ENCODE measurements at regions not wholly inside any gene's neighbourhood (a gene's known extent, or its start where the extent isn't known, plus 50 kb on each side); places are given as distances from the start of the nearest gene placed in this dataset.

GRCh38 chr12:97924122-97924521 is 461.5 kb downstream of the RMST start:
- DNase-seq (ENCODE audit: low read depth in 2 of 2) = no peak

- no peak for DNase-seq (ENCODE audit: low read depth in 2 of 2)
Observed at GRCh38 chr12:97927977-97928376, 465.4 kb downstream of the RMST start.

GRCh38 chr12:97936165-97936564 is 473.6 kb downstream of the RMST start:
- no peak for DNase-seq (ENCODE audit: low read depth in 2 of 2)

GRCh38 chr12:97938031-97938430 is 475.4 kb downstream of the RMST start:
- DNase-seq (ENCODE audit: low read depth in 2 of 2) = no peak

- no peak for DNase-seq (ENCODE audit: low read depth in 2 of 2)
Observed at GRCh38 chr12:97939156-97939555, 476.6 kb downstream of the RMST start.

- no peak for DNase-seq (ENCODE audit: low read depth in 2 of 2)
Observed at GRCh38 chr12:97940105-97940504, 477.5 kb downstream of the RMST start.

GRCh38 chr12:97940629-97941028 is 478.0 kb downstream of the RMST start:
- no peak for DNase-seq (ENCODE audit: low read depth in 2 of 2)

GRCh38 chr12:97941686-97942354 is 479.2 kb downstream of the RMST start:
- no peak for DNase-seq (ENCODE audit: low read depth in 2 of 2)

GRCh38 chr12:97943359-97943758 is 480.8 kb downstream of the RMST start:
- DNase-seq (ENCODE audit: low read depth in 2 of 2) = no peak

- no peak for DNase-seq (ENCODE audit: low read depth in 2 of 2)
Observed at GRCh38 chr12:97944576-97944975, 482.0 kb downstream of the RMST start.

- no peak for DNase-seq (ENCODE audit: low read depth in 2 of 2)
Observed at GRCh38 chr12:97946701-97947100, 484.1 kb downstream of the RMST start.

- no peak for DNase-seq (ENCODE audit: low read depth in 2 of 2)
Observed at GRCh38 chr12:97948591-97948990, 486.0 kb downstream of the RMST start.

GRCh38 chr12:97951239-97951638 is 488.6 kb downstream of the RMST start:
- no peak for DNase-seq (ENCODE audit: low read depth in 2 of 2)

GRCh38 chr12:97951717-97952116 is 489.1 kb downstream of the RMST start:
- no peak for DNase-seq (ENCODE audit: low read depth in 2 of 2)

GRCh38 chr12:97957109-97957508 is 494.5 kb downstream of the RMST start:
- DNase-seq (ENCODE audit: low read depth in 2 of 2) = no peak

GRCh38 chr12:97960225-97960624 is 497.6 kb downstream of the RMST start:
- DNase-seq (ENCODE audit: low read depth in 2 of 2) = no peak

GRCh38 chr12:97960741-97961608 is 498.4 kb downstream of the RMST start:
- peak in 1 of 2 experiments; percentile 4 for DNase-seq (ENCODE audit: low read depth in 2 of 2)

- no peak for DNase-seq (ENCODE audit: low read depth in 2 of 2)
Observed at GRCh38 chr12:97967831-97968230, 505.2 kb downstream of the RMST start.

- DNase-seq (ENCODE audit: low read depth in 2 of 2) = no peak
Observed at GRCh38 chr12:97968641-97969197, 506.1 kb downstream of the RMST start.

- DNase-seq (ENCODE audit: low read depth in 2 of 2) = no peak
Observed at GRCh38 chr12:97977870-97978405, 515.3 kb downstream of the RMST start.

- DNase-seq (ENCODE audit: low read depth in 2 of 2) = no peak
Observed at GRCh38 chr12:97982684-97983083, 520.1 kb downstream of the RMST start.

GRCh38 chr12:97983796-97984195 is 521.2 kb downstream of the RMST start:
- DNase-seq (ENCODE audit: low read depth in 2 of 2) = no peak

GRCh38 chr12:97984436-97984835 is 521.8 kb downstream of the RMST start:
- DNase-seq (ENCODE audit: low read depth in 2 of 2) = no peak

Data from stimulated activated CD4-positive, alpha-beta T cell treated with anti-CD3 and anti-CD28 coated beads, Interleukin-12 subunit alpha, Interleukin-12 subunit beta, amount 100 ng/mL, for 24 hours (primary cell).